ENCODE measurements at regions not wholly inside any gene's neighbourhood (a gene's known extent, or its start where the extent isn't known, plus 50 kb on each side); places are given as distances from the start of the nearest gene placed in this dataset.
"Not testable (repeated sequence)": the region's sequence is repeated elsewhere in the genome, so short reads cannot be mapped to it uniquely, and the experiment has no call there.

- FAIRE-seq: no peak
- no peak for DNase-seq (ENCODE audit: low spot score in 2 of 2)
These were observed 776.6 kb downstream of the UQCRFS1 start for GRCh38 chr19:28436320-28436719.

GRCh38 chr19:28435551-28436271 lies 777.2 kb downstream of the UQCRFS1 start:
- DNase-seq (ENCODE audit: low spot score in 2 of 2) (no peak), FAIRE-seq (no peak)

GRCh38 chr19:28434794-28435193 lies 778.2 kb downstream of the UQCRFS1 start:
- not testable (repeated sequence) for DNase-seq (ENCODE audit: low spot score in 2 of 2); FAIRE-seq

- FAIRE-seq: not testable (repeated sequence)
These were observed 778.6 kb downstream of the UQCRFS1 start for GRCh38 chr19:28434365-28434764.

GRCh38 chr19:28433166-28433565 lies 779.8 kb downstream of the UQCRFS1 start:
- FAIRE-seq; DNase-seq (ENCODE audit: low spot score in 2 of 2): not testable (repeated sequence)

More at GRCh38 chr19:28434365-28434764, 778.6 kb downstream of the UQCRFS1 start:
- not testable (repeated sequence) for DNase-seq (ENCODE audit: low spot score in 2 of 2)

- DNase-seq (ENCODE audit: low spot score in 2 of 2): no peak
- no peak for FAIRE-seq
These were observed 782.7 kb downstream of the UQCRFS1 start for GRCh38 chr19:28430214-28430613.

GRCh38 chr19:28429356-28429755 lies 783.6 kb downstream of the UQCRFS1 start:
- DNase-seq (ENCODE audit: low spot score in 2 of 2) (no peak), FAIRE-seq (no peak)

- no peak for DNase-seq (ENCODE audit: low spot score in 2 of 2)
- no peak for FAIRE-seq
These were observed 784.1 kb downstream of the UQCRFS1 start for GRCh38 chr19:28428663-28429348.

- DNase-seq (ENCODE audit: low spot score in 2 of 2) (no peak), FAIRE-seq (no peak)
These were observed 785.4 kb downstream of the UQCRFS1 start for GRCh38 chr19:28427376-28428083.

- no peak for FAIRE-seq
- no peak for DNase-seq (ENCODE audit: low spot score in 2 of 2)
These were observed 786.2 kb downstream of the UQCRFS1 start for GRCh38 chr19:28426730-28427225.

- DNase-seq (ENCODE audit: low spot score in 2 of 2) (no peak), FAIRE-seq (no peak)
These were observed 786.7 kb downstream of the UQCRFS1 start for GRCh38 chr19:28426110-28426729.

- FAIRE-seq (no peak), DNase-seq (ENCODE audit: low spot score in 2 of 2) (no peak)
These were observed 787.7 kb downstream of the UQCRFS1 start for GRCh38 chr19:28425046-28425931.

GRCh38 chr19:28424662-28425045 lies 788.3 kb downstream of the UQCRFS1 start:
- FAIRE-seq: no peak

GRCh38 chr19:28424077-28424476 lies 788.9 kb downstream of the UQCRFS1 start:
- DNase-seq (ENCODE audit: low spot score in 2 of 2): no peak
- FAIRE-seq: no peak

More at GRCh38 chr19:28424662-28425045, 788.3 kb downstream of the UQCRFS1 start:
- no peak for DNase-seq (ENCODE audit: low spot score in 2 of 2)

GRCh38 chr19:28422791-28423650 lies 789.9 kb downstream of the UQCRFS1 start:
- no peak for DNase-seq (ENCODE audit: low spot score in 2 of 2)
- no peak for FAIRE-seq

- FAIRE-seq: no peak
- DNase-seq (ENCODE audit: low spot score in 2 of 2): no peak
These were observed 790.9 kb downstream of the UQCRFS1 start for GRCh38 chr19:28422046-28422445.

GRCh38 chr19:28420811-28421550 lies 792.0 kb downstream of the UQCRFS1 start:
- FAIRE-seq (no peak), DNase-seq (ENCODE audit: low spot score in 2 of 2) (no peak)

GRCh38 chr19:28419312-28419711 lies 793.6 kb downstream of the UQCRFS1 start:
- FAIRE-seq (no peak), DNase-seq (ENCODE audit: low spot score in 2 of 2) (no peak)

Data from frontal cortex (tissue), 3 donors.